ENCODE measurements at regions not wholly inside any gene's neighbourhood (a gene's known extent, or its start where the extent isn't known, plus 50 kb on each side); places are given as distances from the start of the nearest gene placed in this dataset.

DNA sequence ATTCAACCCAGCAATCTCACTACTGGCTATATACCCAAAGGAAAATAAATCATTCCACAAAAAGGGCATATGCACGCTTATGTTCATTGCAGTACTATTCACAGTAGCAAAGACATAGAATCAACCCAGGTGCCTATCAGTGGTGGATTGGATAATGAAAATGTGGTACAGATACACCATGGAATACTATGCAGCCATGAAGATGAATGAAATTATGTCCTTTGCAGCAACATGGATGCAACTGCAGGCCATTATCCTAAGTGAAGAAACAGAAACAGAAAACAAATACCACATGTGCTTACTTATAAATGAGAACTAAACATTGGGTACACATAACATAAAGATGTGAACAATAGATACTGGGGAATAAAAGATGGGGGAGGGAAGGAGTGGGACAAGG is 606.4 kb upstream of the GRM7 start:
- TF ChIP-seq CTCF (IDR thresholded peaks at IDR 0.05; ENCODE audit: extremely low read depth in 1 of 2, insufficient read depth in 1 of 2, low read depth in 1 of 2, low read length in 2 of 2) (no peak), POLR2A (IDR thresholded peaks at IDR 0.05; ENCODE audit: low read depth, low read length) (no peak), EZH2 (IDR thresholded peaks at IDR 0.05; ENCODE audit: borderline replicate concordance, low read depth, low read length, severe bottlenecking) (no peak)
- TF ChIP-seq, protein P1, sequence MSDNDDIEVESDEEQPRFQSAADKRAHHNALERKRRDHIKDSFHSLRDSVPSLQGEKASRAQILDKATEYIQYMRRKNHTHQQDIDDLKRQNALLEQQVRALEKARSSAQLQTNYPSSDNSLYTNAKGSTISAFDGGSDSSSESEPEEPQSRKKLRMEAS (IDR thresholded peaks at IDR 0.05; ENCODE audit: insufficient read depth, insufficient read length): no peak

All from endothelial cell of umbilical vein (primary cell).